GM12891 (cell line): ENCODE measurements at regions not wholly inside any gene's neighbourhood (a gene's known extent, or its start where the extent isn't known, plus 50 kb on each side); places are given as distances from the start of the nearest gene placed in this dataset.

Source experiments
- DNase-seq: peaks from one replicate; pipeline ENCODE4 v3.0.0; 2011; ENCODE audit warnings: low spot score; ENCODE audit not compliant: insufficient read length
- FAIRE-seq: peaks from 2 replicates; lab custom pipeline; 2011; peaks lifted over from hg19 to GRCh38; lab: Jason Lieb, UNC
- PAX5 ChIP-seq: IDR thresholded peaks from 2 replicates; pipeline ENCODE4 v1.6.1; 2011; ENCODE audit warnings: low read length, moderate library complexity, mild to moderate bottlenecking; ENCODE audit not compliant: insufficient read depth, severe bottlenecking
- POLR2A ChIP-seq: IDR thresholded peaks from 2 replicates; pipeline ENCODE4 v1.6.1; 2011; ENCODE audit warnings: low read depth, low read length, control low read depth
- POLR2AphosphoS5 ChIP-seq: IDR thresholded peaks from 2 replicates; pipeline ENCODE4 v1.6.1; 2011; ENCODE audit warnings: low read depth, low read length, control low read depth
- POU2F2 ChIP-seq: IDR thresholded peaks from 2 replicates; pipeline ENCODE4 v1.6.1; 2011; ENCODE audit warnings: low read depth, mild to moderate bottlenecking, control low read depth, low read length, moderate library complexity
- SPI1 ChIP-seq: IDR thresholded peaks from 2 replicates; pipeline ENCODE4 v1.6.1; 2011; ENCODE audit warnings: low read depth, low read length, control low read depth
- TAF1 ChIP-seq: IDR thresholded peaks from 2 replicates; pipeline ENCODE4 v1.6.1; 2011; ENCODE audit warnings: low read depth, low read length, control low read depth

DNA sequence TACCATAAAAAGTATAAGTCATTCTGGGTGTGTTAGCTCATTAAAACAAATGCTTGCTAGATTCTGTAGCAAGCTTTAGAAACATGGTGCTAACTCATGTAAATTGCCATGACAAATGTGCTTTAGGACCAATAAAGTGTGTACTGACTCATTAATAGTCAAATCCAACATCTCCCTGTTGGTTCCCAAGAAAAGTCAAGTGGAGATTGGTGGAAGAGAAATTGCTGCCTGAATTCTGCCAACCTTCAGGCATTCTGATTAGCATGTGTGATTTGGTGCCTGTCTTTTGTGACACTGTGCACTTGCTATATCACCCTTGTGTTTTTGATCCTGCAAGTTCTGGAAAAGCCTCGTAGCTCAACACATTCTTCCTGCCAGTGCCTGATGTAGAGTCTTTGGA lies 503.8 kb upstream of the BOD1L1 start:
- DNase-seq (no peak), FAIRE-seq (no peak)

GRCh38 chr4:14132301-14132700 lies 504.8 kb upstream of the BOD1L1 start:
- TF ChIP-seq SPI1 (no peak), POLR2AphosphoS5 (no peak), TAF1 (no peak), POLR2A (no peak), PAX5 (no peak), POU2F2 (no peak)
- DNase-seq: no peak
- no peak for FAIRE-seq

More for the DNA sequence above, 503.8 kb upstream of the BOD1L1 start:
- TF ChIP-seq TAF1 (no peak), SPI1 (no peak), POU2F2 (no peak), PAX5 (no peak), POLR2AphosphoS5 (no peak), POLR2A (no peak)

DNA sequence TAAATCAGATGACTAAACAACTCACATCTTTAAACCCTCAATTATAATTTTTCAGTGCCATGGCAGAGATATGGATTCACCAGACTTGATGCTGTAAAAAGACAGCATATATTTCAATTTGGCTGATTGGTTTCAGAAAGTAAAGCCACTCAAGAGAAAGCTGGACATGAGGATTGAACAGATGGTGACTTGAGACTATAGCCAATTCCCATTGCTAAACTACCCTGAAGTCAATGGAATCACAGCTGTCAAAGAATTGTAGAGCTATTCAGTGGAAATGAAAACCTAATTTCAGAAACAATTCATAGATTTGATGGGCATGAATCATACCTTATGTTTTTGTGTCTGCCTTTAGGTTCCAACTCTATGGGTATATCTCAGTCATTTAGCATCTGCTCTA lies 510.6 kb upstream of the BOD1L1 start:
- TF ChIP-seq TAF1 (no peak), POLR2A (no peak), POU2F2 (no peak), PAX5 (no peak), POLR2AphosphoS5 (no peak)
- FAIRE-seq (no peak), DNase-seq (no peak)

- TF ChIP-seq TAF1 (no peak), POU2F2 (no peak), POLR2AphosphoS5 (no peak), POLR2A (no peak)
- no peak for FAIRE-seq
- DNase-seq: no peak
Measured at GRCh38 chr4:14143892-14144291, 516.4 kb upstream of the BOD1L1 start.

DNA sequence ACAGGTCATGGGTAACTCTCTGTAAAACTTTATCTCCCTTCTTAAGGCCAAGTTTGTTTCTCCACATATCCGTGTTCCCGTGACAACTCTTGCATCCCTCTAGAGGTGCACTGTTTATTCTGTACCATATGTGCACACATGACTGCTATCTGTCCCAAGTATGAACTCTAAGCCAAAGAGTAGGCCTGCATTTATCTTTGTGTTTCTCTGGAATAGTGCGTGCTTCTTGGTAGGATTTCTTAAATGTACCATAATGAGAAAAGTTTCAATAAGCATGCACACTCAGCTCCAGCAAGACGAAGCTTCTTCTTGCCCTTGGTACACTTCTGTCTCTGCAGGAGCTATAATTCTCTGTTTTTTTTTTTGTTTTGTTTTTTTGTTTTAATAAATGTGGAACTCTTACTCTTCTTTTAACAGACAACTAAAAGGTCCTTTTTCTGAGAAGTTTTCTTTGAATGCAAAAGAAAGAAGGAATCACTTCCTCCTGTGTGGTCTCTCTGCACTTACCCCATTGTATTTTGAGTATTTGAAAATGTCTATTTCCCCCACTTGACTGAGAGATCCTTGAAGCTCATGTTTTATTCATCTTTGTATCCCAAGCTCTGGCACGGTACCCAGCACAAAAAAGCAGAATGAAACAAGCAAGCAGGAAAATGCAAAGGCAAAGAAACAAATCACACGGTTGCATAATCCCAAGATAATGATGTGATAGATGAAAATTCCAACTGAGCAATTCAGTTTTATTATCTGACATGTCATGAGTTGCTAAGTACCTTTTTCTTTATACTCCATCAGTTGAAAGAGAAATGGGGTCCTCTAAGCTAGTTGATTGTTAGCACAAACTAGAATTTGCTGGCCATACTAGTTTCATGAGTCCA lies 521.9 kb upstream of the BOD1L1 start:
- TF ChIP-seq POLR2A (no peak), POU2F2 (no peak), PAX5 (no peak), TAF1 (no peak), POLR2AphosphoS5 (no peak), SPI1 (peak; percentile 19; the same call in 1 of the 2 replicates)
- FAIRE-seq (no peak), DNase-seq (no peak)

DNA sequence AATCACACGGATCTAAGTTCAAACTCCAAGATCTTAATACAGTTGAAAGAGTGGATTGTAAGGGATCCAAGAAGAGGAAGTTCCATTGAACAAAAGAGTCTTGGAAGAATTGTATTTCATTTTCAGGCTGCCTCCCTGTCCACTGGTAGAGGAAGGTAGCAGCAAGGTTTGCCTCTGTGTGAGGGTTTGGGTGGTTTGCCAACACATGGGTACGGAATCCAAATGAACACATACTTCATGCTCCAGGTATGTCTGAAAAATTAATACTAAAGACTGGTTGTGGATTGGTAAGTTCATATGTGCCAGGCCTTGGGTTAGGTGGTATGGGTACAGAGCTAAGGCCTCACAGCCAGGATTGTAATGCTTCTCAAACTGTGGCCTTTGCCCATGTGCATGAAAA lies 523.6 kb upstream of the BOD1L1 start:
- FAIRE-seq (no peak), DNase-seq (no peak)

GRCh38 chr4:14152834-14153519 lies 525.5 kb upstream of the BOD1L1 start:
- FAIRE-seq (no peak), DNase-seq (no peak)

More for the DNA sequence above, 523.6 kb upstream of the BOD1L1 start:
- TF ChIP-seq POLR2A (no peak), TAF1 (no peak), POU2F2 (no peak), SPI1 (no peak), PAX5 (no peak), POLR2AphosphoS5 (no peak)

DNA sequence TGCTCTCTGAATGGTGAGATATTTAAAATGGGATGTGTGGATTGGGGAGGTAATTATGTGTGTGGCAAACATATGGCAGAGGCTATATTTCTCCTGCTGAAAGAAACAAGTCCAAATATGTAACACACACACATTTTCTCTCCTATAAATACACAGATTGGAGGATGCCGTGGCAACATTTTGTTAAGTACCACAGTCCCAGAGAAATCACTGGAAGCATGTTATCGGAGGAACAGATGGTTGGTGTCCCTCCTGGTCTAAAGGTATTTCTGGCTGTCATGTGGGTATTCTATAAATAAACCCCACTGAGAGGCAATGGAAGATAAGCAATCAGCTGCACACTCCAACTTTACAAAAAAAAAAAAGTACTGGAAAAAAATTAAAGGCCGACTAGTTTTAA lies 528.3 kb upstream of the BOD1L1 start:
- TF ChIP-seq POLR2A (no peak), POU2F2 (no peak), TAF1 (no peak), POLR2AphosphoS5 (no peak), PAX5 (no peak), SPI1 (no peak)
- no peak for FAIRE-seq
- DNase-seq: no peak

More at GRCh38 chr4:14152834-14153519, 525.5 kb upstream of the BOD1L1 start:
- TF ChIP-seq TAF1 (no peak), POU2F2 (no peak), SPI1 (no peak), POLR2AphosphoS5 (no peak), POLR2A (no peak), PAX5 (no peak)

DNA sequence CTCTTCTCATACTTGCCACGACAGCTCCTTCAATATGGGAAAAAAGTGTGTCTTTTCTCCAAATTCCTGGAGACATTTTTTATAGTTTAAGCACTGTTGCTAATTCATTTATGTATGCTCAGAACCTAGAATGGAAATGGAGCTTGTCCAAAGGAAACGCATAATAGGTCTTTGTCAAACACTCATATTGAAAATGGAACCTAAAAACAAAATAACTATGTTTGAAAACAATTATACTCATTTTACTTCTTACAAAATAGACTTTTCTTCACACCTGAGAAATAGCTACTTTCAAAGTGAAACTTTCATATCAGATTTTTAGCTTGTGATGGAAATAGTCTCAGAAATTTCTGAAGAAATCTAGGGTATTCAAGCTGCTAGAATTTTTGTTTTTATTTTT lies 529.7 kb upstream of the BOD1L1 start:
- TF ChIP-seq TAF1 (no peak), POLR2AphosphoS5 (no peak), SPI1 (no peak), POLR2A (no peak), PAX5 (no peak), POU2F2 (no peak)
- FAIRE-seq (no peak), DNase-seq (no peak)
